HG02678 (cell line): ENCODE measurements at regions not wholly inside any gene's neighbourhood (a gene's known extent, or its start where the extent isn't known, plus 50 kb on each side); places are given as distances from the start of the nearest gene placed in this dataset.

Experiments
- ATAC-seq: cut with Tn5 transposase; IDR thresholded peaks from one replicate; pipeline ENCODE4 v1.9.1; 2021; ENCODE audit warnings: mild to moderate bottlenecking, moderate library complexity; ENCODE audit not compliant: unreplicated experiment

GRCh38 chr15:81987628-81988027, 58.2 kb downstream of the MEX3B start:
- no peak for ATAC-seq

DNA sequence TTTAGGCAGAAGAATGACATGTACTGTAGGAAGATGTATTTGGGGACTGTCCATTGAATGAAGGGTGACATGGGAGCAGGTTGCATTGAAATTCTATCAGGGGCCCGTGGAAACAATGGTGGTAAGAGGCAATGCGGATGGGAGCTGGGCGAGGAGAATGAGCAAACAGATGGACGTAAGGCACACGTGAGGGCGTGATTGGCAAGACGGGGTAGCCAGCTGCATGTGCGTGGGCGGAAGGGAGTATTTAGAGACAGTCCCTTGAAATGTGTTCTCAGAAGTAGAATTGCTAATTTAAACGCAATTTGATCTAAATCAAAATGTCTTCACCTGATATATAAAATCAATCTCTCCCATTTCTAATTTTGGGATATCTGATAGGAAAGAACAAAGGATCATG, 62.3 kb downstream of the MEX3B start:
- no peak for ATAC-seq

DNA sequence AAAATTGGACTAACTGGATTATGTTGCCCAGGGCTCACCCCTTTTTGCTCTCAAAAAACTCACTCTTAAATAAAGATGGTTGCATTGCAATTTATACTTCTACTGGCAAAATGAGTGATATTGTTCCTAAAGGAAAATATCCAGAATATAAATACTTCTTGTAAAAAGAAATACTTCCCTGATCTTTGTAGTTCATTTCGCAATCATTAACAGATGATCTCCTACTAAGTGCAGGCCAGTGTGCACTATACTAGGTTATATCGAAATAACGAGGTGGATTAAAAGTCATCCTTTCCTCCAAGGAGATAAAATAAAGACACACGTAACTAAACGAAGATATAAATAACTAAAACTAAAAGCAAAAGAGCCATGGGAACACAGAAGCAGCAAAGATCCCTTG, 63.0 kb downstream of the MEX3B start:
- no peak for ATAC-seq

GRCh38 chr15:81981908-81982307, 63.9 kb downstream of the MEX3B start:
- ATAC-seq: no peak

GRCh38 chr15:81977464-81977863, 68.4 kb downstream of the MEX3B start:
- ATAC-seq: no peak

- ATAC-seq: no peak
Observed at GRCh38 chr15:81968691-81969090, 77.1 kb downstream of the MEX3B start.

GRCh38 chr15:81966631-81967030, 79.2 kb downstream of the MEX3B start:
- no peak for ATAC-seq

DNA sequence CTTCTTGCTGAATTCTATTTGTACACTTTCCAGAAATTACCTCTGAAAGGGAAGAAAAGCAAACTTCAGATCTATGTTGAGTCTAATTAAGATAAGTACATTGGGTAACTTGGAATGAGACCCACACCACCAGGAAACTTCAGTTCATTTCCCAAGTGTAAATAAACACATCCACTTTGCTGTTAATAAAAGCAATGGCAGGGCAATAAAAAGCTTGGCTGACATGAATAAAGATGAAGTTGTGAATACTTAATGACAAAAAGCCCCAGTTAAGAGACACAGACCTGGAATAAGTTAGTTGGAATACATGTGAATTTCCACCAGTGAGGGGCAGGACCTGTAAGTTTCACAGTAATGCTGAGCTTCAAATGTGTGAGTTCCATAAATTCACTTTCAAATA, 83.3 kb downstream of the MEX3B start:
- ATAC-seq: no peak

DNA sequence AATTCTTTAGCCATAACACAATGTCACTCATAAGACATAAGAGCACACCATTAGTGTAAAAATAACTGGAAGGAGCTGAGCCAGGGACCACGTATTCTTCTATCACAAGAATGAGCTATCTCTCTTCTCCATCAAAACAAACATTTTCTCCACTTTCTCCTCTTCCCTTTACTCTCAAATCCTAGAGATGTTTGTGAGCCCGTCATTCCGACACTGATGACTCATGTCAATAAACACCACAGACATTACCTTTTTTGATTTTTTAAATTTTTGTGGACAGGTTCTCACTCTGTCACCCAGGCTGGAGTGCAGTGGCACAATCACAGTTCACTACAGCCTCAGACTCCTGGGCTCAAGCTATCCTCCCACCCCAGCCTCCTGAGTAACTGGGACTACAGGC, 86.6 kb downstream of the MEX3B start:
- ATAC-seq: no peak

GRCh38 chr15:81957698-81958097, 88.1 kb downstream of the MEX3B start:
- ATAC-seq: no peak

DNA sequence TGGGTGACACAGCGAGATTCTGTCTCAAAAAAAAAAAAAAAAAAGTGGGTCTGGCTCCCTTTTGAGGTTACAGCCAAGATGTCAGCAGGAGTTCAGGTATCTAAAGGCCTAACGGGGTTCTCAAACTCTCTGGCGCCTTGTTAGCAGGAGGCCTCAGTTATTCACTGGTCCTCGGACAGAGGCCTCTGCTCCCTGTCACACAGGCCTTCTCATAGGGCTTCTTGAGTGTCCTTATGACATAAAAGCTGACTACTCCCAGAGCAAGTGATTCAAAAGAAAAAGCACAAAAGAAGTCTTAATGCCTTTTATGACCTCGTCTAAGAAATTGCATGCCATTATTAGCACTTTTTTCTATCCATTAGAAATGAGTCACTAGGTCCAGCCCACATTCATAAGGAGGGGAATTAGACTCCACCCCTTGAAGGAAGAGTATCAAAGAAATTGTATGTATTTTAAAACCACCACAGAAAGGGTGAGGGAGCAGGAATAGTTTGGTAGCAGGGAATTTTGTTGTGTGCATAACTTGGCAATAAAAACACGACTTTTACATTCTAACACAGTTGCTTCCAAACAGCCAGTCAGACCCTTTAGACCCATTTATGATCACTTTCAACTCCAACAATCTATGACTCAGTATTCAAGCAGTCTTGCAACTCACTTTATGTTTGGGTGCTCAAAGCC, 90.3 kb downstream of the MEX3B start:
- ATAC-seq: no peak

- no peak for ATAC-seq
Observed at GRCh38 chr15:81954158-81954783, 91.5 kb downstream of the MEX3B start.

DNA sequence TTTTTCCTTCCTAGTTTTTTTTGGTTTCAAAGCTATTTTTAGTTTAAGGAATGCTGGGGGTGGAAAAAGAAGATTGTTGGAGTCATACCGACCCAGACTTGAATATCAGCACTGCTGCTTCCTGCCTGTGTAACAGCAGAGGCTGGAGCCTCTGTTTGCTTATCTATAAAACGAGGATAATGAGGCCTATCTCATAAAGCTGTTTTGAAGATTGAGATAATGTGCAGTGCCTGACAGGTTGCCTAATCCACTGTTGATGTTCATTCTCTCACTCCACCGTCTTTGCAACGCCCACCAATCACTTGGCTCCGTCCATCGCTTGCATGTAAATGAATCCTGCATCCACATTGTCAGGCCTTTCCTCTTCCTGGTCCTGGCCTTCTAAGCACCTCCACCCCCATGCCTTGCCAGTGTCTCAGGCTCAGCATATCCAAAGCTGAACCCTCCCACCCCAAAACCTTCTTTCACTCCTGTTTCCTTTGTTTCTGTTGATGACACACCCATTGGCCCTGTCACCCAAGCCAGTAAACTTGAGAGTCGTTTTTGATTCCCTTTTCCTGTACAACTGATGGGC, 94.9 kb downstream of the MEX3B start:
- ATAC-seq: no peak

DNA sequence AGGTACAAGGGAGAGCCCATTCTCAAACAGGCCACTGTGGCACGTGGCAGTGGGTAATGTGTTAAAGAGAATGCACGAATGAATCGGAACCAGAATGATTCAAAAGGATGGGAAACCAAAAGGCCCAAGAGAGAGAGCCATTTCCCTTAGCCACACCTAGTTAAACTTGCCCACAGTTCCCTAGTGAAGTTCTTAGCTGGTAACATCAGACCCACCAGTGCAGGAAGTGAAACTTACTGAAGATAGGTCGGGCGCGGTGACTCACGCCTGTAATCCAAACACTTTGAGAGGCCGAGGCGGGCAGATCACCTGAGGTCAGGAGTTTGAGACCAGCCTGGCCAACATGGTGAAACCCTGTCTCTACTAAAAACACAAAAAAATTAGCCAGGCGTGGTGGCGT, 97.1 kb downstream of the MEX3B start:
- ATAC-seq: no peak

DNA sequence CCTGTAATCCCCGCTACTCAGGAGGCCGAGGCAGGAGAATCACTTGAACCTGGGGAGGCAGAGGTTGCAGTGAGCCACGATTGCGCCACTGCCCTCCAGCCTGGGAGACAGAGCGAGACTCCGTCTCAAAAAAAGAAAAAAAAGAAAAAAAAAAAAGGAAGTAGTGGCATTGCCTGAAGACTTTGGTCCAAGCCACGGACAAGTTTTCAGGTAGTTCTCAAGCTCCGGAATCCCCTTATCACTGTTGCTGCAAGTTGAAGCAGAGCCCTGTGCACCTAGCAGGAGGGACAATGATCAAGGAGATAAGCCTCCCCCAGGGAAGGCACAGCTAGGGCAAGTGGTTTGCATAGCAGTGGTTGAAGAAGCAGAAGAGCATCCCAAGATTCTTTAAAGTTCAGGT, 97.6 kb downstream of the MEX3B start:
- ATAC-seq: no peak

DNA sequence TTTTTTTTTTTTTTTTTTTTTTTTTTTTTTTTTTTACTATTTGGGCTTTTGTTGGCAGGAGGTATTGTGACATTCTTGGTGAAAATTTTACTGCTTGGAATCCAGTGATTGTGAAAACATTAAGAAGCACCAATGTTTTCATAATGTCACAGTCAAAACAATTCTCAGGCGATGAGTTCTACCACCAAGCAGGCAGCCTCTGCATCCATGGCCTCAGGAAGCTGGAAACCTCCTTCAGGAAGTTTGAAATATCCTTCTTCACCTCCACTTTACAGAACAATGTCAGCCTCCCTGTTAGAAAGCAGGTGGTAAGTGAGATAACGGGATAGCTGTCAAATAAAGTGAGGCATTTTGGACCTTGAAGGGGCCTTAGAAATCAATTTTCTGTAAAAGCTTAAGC, 98.3 kb downstream of the MEX3B start:
- no peak for ATAC-seq

DNA sequence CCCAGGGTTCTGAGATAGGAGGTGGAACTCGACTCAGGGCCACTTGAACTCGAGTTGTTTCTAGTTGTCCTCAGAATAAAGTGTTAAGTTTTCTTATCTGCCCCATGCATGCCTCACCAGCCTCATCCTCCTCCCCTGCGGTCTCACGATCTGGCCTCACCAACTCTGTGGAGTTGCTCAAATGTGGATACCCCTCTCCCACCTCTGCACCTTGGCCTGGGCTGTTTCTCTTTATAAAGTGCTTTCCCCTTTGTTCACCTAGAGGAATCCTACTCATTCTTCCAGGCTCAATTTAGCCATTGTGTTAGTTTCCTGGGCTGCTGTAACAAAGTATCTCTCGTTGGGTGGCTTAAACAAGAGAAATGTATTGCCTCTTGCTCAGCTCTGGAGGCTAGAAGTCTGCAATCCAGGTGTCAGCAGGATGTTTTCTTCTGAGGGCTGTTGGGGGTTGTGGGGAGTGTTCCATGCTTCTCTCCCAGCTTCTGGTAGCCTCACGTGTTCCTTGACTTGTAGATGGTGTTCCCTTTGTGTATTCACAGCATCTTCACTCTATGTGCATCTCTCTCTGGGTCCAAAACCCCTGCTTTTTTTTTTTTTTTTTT, 100.7 kb downstream of the MEX3B start:
- no peak for ATAC-seq

- ATAC-seq: no peak
Observed at GRCh38 chr15:81942655-81943195, 103.1 kb downstream of the MEX3B start.

GRCh38 chr15:81942157-81942556, 103.7 kb downstream of the MEX3B start:
- no peak for ATAC-seq

- ATAC-seq: no peak
Observed at GRCh38 chr15:81941479-81941878, 104.3 kb downstream of the MEX3B start.

GRCh38 chr15:81940467-81941451, 105.1 kb downstream of the MEX3B start:
- ATAC-seq: no peak
